ENCODE measurements at regions not wholly inside any gene's neighbourhood (a gene's known extent, or its start where the extent isn't known, plus 50 kb on each side); places are given as distances from the start of the nearest gene placed in this dataset.
"Not testable (repeated sequence)": the region's sequence is repeated elsewhere in the genome, so short reads cannot be mapped to it uniquely, and the experiment has no call there.

GRCh38 chr4:3601108-3601690 lies 69.0 kb upstream of the LRPAP1 start:
- not testable (repeated sequence) for TF ChIP-seq EZH2 (IDR thresholded peaks at IDR 0.05; ENCODE audit: insufficient read depth, poor library complexity, severe bottlenecking); EZH2phosphoT487 (IDR thresholded peaks at IDR 0.05; ENCODE audit: insufficient read depth, low read depth)

All from GM23248 (cell line).